ENCODE measurements at regions not wholly inside any gene's neighbourhood (a gene's known extent, or its start where the extent isn't known, plus 50 kb on each side); places are given as distances from the start of the nearest gene placed in this dataset.
"Not testable (repeated sequence)": the region's sequence is repeated elsewhere in the genome, so short reads cannot be mapped to it uniquely, and the experiment has no call there.

DNA sequence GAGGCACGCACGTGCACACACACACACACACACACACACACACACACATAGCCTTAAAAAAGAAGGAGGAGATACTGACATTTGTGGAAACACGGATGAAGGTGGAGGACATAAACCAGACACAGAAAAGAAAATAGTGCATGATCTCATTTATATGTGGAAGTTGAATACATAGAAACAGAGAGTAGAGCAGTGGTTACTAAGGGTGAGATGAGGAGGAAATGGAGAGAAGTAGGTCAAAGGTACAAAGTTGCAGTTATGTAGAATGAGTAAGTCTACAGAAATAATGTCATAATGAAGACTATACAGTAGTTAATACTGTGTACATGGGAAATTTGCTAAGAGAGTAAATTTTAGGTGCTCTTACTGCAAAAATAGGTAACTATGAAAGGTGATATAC lies 412.2 kb upstream of the CDH9 start:
- Histone ChIP-seq H2BK12ac (ENCODE audit: low read length in 2 of 2) (no peak overlapping the region), H3K4me1 (ENCODE audit: control insufficient read depth, insufficient read depth, low read depth, low read length) (no peaks in the 10 kb centered on the region), H3K9ac (ENCODE audit: low read length) (no peak overlapping the region), H3K23ac (ENCODE audit: low read length in 2 of 2) (no peak overlapping the region), H3K14ac (ENCODE audit: low read length in 2 of 2) (no peak overlapping the region), H3K79me1 (replicated peaks; ENCODE audit: low read length, poor library complexity, severe bottlenecking) (no peaks in the 10 kb centered on the region), H3K9me3 (ENCODE audit: control insufficient read depth, low read length) (no peaks in the 10 kb centered on the region), H2AFZ (ENCODE audit: low read depth, low read length) (no peak overlapping the region), H3K27ac (ENCODE audit: low read length, poor library complexity, severe bottlenecking) (no peak overlapping the region), H3K36me3 (ENCODE audit: control insufficient read depth in 1 of 2, insufficient read depth in 2 of 2, low read depth in 1 of 2, low read length in 2 of 2) (no peaks in the 10 kb centered on the region), H2BK15ac (ENCODE audit: low read depth, poor library complexity, severe bottlenecking) (no peak overlapping the region), H3K4ac (ENCODE audit: low read depth in 1 of 2, low read length in 2 of 2) (no peak overlapping the region), H2BK5ac (ENCODE audit: low read depth, low read length, poor library complexity, severe bottlenecking) (no peak overlapping the region), H4K8ac (ENCODE audit: low read length) (no peak overlapping the region), H2AK5ac (ENCODE audit: low read length, severe bottlenecking) (no peak overlapping the region), H3K18ac (ENCODE audit: low read depth in 1 of 2, low read length in 2 of 2) (no peak overlapping the region), H3K27me3 (ENCODE audit: control insufficient read depth in 1 of 2, insufficient read depth in 1 of 2, low read length in 2 of 2) (no peaks in the 10 kb centered on the region), H3K4me2 (ENCODE audit: low read length, poor library complexity, severe bottlenecking) (no peak overlapping the region), H4K91ac (ENCODE audit: low read length) (no peak overlapping the region), H2BK120ac (ENCODE audit: low read depth, low read length) (no peak overlapping the region), H3K4me3 (ENCODE audit: insufficient read depth in 1 of 2, low read depth in 1 of 2, low read length in 2 of 2) (no peak overlapping the region)
- WGBS: 60% methylated on average over 1 of the region's 3 CpGs
- peak; percentile 63 for DNase-seq

DNA sequence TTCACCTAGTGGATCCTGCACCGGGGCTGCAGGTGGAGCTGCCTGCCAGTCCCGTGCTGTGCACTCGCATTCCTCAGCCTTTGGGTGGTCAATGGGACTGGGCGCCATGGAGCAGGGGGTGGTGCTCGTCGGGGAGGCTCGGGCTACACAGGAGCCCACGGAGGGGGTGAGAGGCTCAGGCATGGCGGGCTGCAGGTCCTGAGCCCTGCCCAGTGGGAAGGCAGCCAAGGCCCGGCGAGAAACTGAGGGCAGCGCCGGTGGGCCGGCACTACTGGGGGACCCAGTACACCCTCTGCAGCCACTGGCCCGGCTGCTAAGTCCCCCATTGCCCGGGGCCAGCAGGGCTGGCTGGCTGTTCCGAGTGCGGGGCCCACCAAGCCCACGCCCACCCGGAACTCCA lies 401.0 kb upstream of the CDH9 start:
- not testable (repeated sequence) for H2BK15ac ChIP-seq (ENCODE audit: low read depth, poor library complexity, severe bottlenecking); H4K8ac ChIP-seq (ENCODE audit: low read length); H3K9ac ChIP-seq (ENCODE audit: low read length); H3K4me3 ChIP-seq (ENCODE audit: insufficient read depth in 1 of 2, low read depth in 1 of 2, low read length in 2 of 2); H3K27ac ChIP-seq (ENCODE audit: low read length, poor library complexity, severe bottlenecking); H2AK5ac ChIP-seq (ENCODE audit: low read length, severe bottlenecking); H3K4ac ChIP-seq (ENCODE audit: low read depth in 1 of 2, low read length in 2 of 2); H2BK120ac ChIP-seq (ENCODE audit: low read depth, low read length); H2BK12ac ChIP-seq (ENCODE audit: low read length in 2 of 2); DNase-seq; H3K9me3 ChIP-seq (ENCODE audit: control insufficient read depth, low read length); H3K4me1 ChIP-seq (ENCODE audit: control insufficient read depth, insufficient read depth, low read depth, low read length); H3K79me1 ChIP-seq (replicated peaks; ENCODE audit: low read length, poor library complexity, severe bottlenecking); H3K23ac ChIP-seq (ENCODE audit: low read length in 2 of 2); H3K18ac ChIP-seq (ENCODE audit: low read depth in 1 of 2, low read length in 2 of 2); H3K36me3 ChIP-seq (ENCODE audit: control insufficient read depth in 1 of 2, insufficient read depth in 2 of 2, low read depth in 1 of 2, low read length in 2 of 2); H4K91ac ChIP-seq (ENCODE audit: low read length); H3K14ac ChIP-seq (ENCODE audit: low read length in 2 of 2); H3K4me2 ChIP-seq (ENCODE audit: low read length, poor library complexity, severe bottlenecking); H3K27me3 ChIP-seq (ENCODE audit: control insufficient read depth in 1 of 2, insufficient read depth in 1 of 2, low read length in 2 of 2); H2AFZ ChIP-seq (ENCODE audit: low read depth, low read length); H2BK5ac ChIP-seq (ENCODE audit: low read depth, low read length, poor library complexity, severe bottlenecking)
- 91% methylated on average over 18 of the region's 20 CpGs for WGBS

DNA sequence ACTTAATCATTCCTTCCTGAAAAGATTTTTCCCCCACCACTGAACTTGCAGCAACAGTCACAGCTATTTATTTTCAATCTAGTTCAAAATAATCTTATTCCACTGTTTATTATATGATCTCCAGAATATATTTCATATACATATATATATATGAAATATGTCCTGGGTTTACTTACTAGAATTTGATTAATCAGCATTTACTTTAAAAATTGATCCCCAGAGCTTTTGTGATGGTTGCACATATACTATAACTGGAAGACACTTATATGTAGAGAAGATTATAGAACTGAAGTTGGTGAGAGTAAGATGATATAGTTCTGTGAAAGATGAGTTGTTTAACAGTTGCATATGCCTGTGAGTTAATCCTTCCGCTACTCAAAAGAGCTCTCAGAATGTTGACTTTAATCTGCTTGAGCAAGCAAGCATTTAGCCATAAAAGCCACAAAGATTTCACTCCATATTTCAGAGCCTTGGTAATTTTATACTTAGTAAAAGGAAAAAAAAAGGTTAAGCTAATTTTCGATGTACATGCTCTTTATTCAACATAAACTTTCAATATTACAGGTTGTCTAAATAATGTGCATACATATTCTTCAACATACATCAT lies 399.3 kb upstream of the CDH9 start:
- Histone ChIP-seq H4K8ac (ENCODE audit: low read length) (no peak overlapping the region), H3K4me1 (ENCODE audit: control insufficient read depth, insufficient read depth, low read depth, low read length) (peaks cover 3% of the 10 kb centered on the region), H3K27ac (ENCODE audit: low read length, poor library complexity, severe bottlenecking) (no peak overlapping the region), H3K23ac (ENCODE audit: low read length in 2 of 2) (no peak overlapping the region), H3K36me3 (ENCODE audit: control insufficient read depth in 1 of 2, insufficient read depth in 2 of 2, low read depth in 1 of 2, low read length in 2 of 2) (no peaks in the 10 kb centered on the region), H3K4ac (ENCODE audit: low read depth in 1 of 2, low read length in 2 of 2) (no peak overlapping the region), H3K4me3 (ENCODE audit: insufficient read depth in 1 of 2, low read depth in 1 of 2, low read length in 2 of 2) (no peak overlapping the region), H3K9me3 (ENCODE audit: control insufficient read depth, low read length) (no peaks in the 10 kb centered on the region), H2BK15ac (ENCODE audit: low read depth, poor library complexity, severe bottlenecking) (no peak overlapping the region), H2BK12ac (ENCODE audit: low read length in 2 of 2) (no peak overlapping the region), H2BK5ac (ENCODE audit: low read depth, low read length, poor library complexity, severe bottlenecking) (no peak overlapping the region), H3K4me2 (ENCODE audit: low read length, poor library complexity, severe bottlenecking) (no peak overlapping the region), H2AK5ac (ENCODE audit: low read length, severe bottlenecking) (no peak overlapping the region), H4K91ac (ENCODE audit: low read length) (no peak overlapping the region), H3K14ac (ENCODE audit: low read length in 2 of 2) (no peak overlapping the region), H3K27me3 (ENCODE audit: control insufficient read depth in 1 of 2, insufficient read depth in 1 of 2, low read length in 2 of 2) (no peaks in the 10 kb centered on the region), H3K18ac (ENCODE audit: low read depth in 1 of 2, low read length in 2 of 2) (no peak overlapping the region), H2AFZ (ENCODE audit: low read depth, low read length) (no peak overlapping the region), H3K79me1 (replicated peaks; ENCODE audit: low read length, poor library complexity, severe bottlenecking) (no peaks in the 10 kb centered on the region), H3K9ac (ENCODE audit: low read length) (no peak overlapping the region), H2BK120ac (ENCODE audit: low read depth, low read length) (no peak overlapping the region)
- no CpG with 5 or more reads among the region's 2 CpGs for WGBS
- DNase-seq: no peak

DNA sequence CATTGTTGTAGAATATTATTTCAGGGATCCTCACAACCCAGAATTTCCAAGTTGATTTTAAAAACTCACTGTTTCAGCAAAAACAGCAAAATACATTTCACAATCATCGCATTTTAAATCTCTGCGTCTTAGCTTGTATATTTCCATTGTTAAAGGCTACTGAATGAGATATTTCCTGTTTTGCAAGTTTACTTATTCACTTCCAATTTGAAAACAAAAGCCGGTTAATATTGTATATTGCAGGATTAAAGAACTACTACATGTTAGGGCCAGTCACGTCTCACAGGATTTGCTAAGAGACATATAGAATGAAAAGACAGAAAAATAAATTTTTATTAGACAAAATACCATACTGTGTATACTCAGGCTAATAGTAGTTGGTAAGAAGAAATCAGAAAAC lies 395.9 kb upstream of the CDH9 start:
- no peak overlapping the region for H3K27ac ChIP-seq (ENCODE audit: low read length, poor library complexity, severe bottlenecking)
- no peak for DNase-seq
- H2BK120ac ChIP-seq (ENCODE audit: low read depth, low read length): no peak overlapping the region
- no peak overlapping the region for H2BK15ac ChIP-seq (ENCODE audit: low read depth, poor library complexity, severe bottlenecking)
- H3K4me3 ChIP-seq (ENCODE audit: insufficient read depth in 1 of 2, low read depth in 1 of 2, low read length in 2 of 2): no peak overlapping the region
- H3K79me1 ChIP-seq (replicated peaks; ENCODE audit: low read length, poor library complexity, severe bottlenecking): no peaks in the 10 kb centered on the region
- no peak overlapping the region for H3K23ac ChIP-seq (ENCODE audit: low read length in 2 of 2)
- no peak overlapping the region for H3K9ac ChIP-seq (ENCODE audit: low read length)
- no peak overlapping the region for H3K18ac ChIP-seq (ENCODE audit: low read depth in 1 of 2, low read length in 2 of 2)
- H3K4ac ChIP-seq (ENCODE audit: low read depth in 1 of 2, low read length in 2 of 2): no peak overlapping the region
- no peak overlapping the region for H3K14ac ChIP-seq (ENCODE audit: low read length in 2 of 2)
- WGBS: no CpG with 5 or more reads among the region's 4 CpGs
- H3K36me3 ChIP-seq (ENCODE audit: control insufficient read depth in 1 of 2, insufficient read depth in 2 of 2, low read depth in 1 of 2, low read length in 2 of 2): no peaks in the 10 kb centered on the region
- H4K91ac ChIP-seq (ENCODE audit: low read length): no peak overlapping the region
- no peak overlapping the region for H4K8ac ChIP-seq (ENCODE audit: low read length)
- no peak overlapping the region for H2BK12ac ChIP-seq (ENCODE audit: low read length in 2 of 2)
- H3K9me3 ChIP-seq (ENCODE audit: control insufficient read depth, low read length): no peaks in the 10 kb centered on the region
- no peaks in the 10 kb centered on the region for H3K27me3 ChIP-seq (ENCODE audit: control insufficient read depth in 1 of 2, insufficient read depth in 1 of 2, low read length in 2 of 2)
- no peak overlapping the region for H2AK5ac ChIP-seq (ENCODE audit: low read length, severe bottlenecking)
- no peak overlapping the region for H2AFZ ChIP-seq (ENCODE audit: low read depth, low read length)
- H3K4me1 ChIP-seq (ENCODE audit: control insufficient read depth, insufficient read depth, low read depth, low read length): peaks cover 3% of the 10 kb centered on the region
- H3K4me2 ChIP-seq (ENCODE audit: low read length, poor library complexity, severe bottlenecking): no peak overlapping the region
- no peak overlapping the region for H2BK5ac ChIP-seq (ENCODE audit: low read depth, low read length, poor library complexity, severe bottlenecking)
